Prostate gland (tissue), 2 donors: ENCODE measurements at regions not wholly inside any gene's neighbourhood (a gene's known extent, or its start where the extent isn't known, plus 50 kb on each side); places are given as distances from the start of the nearest gene placed in this dataset.

Experiments
- CTCF ChIP-seq, 4 experiments: fragments of 200-600 bp in 2 of 4; fragments of 450-650 bp in 2 of 4; sonication (generic) in 2 of 4; IDR thresholded peaks; 1 replicate in 3 of 4; 2 replicates in 1 of 4; pipeline ENCODE4 v1.5.1; 2016 to 2019; ENCODE audit warnings: antibody characterized with exemption in 4 of 4, mild to moderate bottlenecking in 2 of 4, moderate library complexity in 2 of 4
- POLR2AphosphoS5 ChIP-seq: sonication (generic); formaldehyde crosslinking; IDR thresholded peaks from one replicate; pipeline ENCODE4 v1.6.1; 2017; ENCODE audit warnings: antibody characterized with exemption

- TF ChIP-seq CTCF (IDR thresholded peaks at IDR 0.05), result no peak
- TF ChIP-seq POLR2AphosphoS5, result no peak
Measured at GRCh38 chr10:124146483-124146882, 53.1 kb upstream of the CHST15 start.
